GM21576 (cell line): ENCODE measurements at regions not wholly inside any gene's neighbourhood (a gene's known extent, or its start where the extent isn't known, plus 50 kb on each side); places are given as distances from the start of the nearest gene placed in this dataset.

ENCODE experiments used
- ATAC-seq: cut with Tn5 transposase; IDR thresholded peaks from one replicate; pipeline ENCODE4 v1.9.1; 2021; ENCODE audit warnings: mild to moderate bottlenecking, moderate library complexity; ENCODE audit not compliant: unreplicated experiment

- ATAC-seq: no peak
Observed at GRCh38 chr17:33750943-33751701, 458.0 kb upstream of the ASIC2 start.

- ATAC-seq: no peak
Observed at GRCh38 chr17:33751702-33752065, 458.6 kb upstream of the ASIC2 start.

DNA sequence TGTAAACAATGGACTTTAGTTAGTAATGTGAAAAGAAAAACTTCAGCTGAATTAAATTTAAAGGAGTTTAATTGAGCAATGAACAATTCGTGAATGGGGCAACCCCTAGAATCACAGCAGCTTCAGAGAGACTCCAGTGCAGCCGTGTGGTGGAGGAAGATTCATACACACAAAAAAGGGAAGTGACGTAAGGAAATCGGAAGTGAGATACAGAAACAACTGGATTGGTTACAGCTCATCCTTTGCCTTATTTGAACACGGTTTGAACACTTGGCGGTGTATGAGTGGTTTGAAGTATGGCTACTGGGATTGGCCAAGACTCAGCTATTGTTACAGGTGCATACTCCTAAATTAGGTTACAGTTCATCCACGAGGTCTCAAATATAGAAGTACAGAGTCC, 460.4 kb upstream of the ASIC2 start:
- no peak for ATAC-seq

GRCh38 chr17:33756021-33756420, 462.9 kb upstream of the ASIC2 start:
- no peak for ATAC-seq

GRCh38 chr17:33765871-33766270, 472.8 kb upstream of the ASIC2 start:
- no peak for ATAC-seq

GRCh38 chr17:33766721-33767120, 473.6 kb upstream of the ASIC2 start:
- no peak for ATAC-seq

DNA sequence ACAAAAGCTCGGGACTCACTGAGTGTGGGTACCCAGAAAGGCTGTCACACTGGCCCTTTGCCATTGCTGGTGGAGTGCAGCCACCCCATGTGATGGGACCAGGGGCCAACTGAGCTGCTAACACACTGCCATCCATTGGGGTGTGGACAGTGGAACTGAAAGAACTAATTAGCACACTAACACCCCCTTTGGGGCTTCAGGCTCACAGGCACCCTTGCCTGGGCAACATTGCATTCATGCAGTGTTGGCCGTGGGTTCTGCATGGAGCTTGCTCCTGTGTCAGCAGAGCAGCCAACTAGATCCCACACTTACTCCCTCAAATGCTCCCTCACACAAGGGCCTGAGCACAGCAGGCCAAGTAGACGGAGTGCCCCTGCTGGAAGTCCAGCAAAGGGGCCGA, 476.0 kb upstream of the ASIC2 start:
- ATAC-seq: no peak

DNA sequence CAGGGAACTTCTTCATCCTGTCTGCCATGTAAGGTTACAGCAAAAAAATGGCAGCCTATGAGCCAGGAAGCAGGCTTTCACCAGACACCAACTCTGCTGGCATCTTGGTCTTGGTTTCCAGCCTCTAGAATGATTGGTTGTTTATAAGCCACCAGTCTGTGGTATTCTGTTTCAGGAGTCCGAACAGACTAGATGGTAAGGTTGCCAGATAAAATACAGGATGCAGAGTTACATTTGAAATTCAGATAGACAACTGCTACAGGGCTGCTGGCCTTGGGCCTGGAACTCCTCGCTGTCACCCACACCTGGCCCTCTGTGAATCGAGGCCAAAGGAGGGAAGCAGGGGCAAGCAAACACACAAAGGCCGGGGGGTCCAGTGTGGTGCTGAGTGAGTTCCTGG, 478.8 kb upstream of the CCL2 start:
- ATAC-seq: no peak

GRCh38 chr17:33776903-33777302, 478.2 kb upstream of the CCL2 start:
- no peak for ATAC-seq

DNA sequence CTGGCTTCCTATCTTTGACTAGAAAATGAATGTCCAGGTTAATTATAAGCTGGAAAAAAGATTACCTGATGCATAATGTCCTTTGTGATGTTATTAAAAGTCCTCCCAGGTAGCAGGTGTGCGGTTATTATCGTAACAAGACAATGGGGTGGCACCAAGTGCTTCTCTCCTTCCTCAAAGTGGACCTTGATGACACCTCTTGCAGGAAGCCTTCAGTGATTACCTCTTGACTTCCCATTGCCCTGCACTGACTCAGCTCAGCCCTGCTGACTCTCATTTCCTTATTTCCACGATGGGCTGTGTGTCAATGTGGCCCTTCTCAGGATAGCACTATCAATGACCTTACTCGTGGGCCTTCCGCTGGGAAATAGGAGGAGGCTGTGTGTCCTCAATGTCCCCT, 477.4 kb upstream of the CCL2 start:
- ATAC-seq: no peak

DNA sequence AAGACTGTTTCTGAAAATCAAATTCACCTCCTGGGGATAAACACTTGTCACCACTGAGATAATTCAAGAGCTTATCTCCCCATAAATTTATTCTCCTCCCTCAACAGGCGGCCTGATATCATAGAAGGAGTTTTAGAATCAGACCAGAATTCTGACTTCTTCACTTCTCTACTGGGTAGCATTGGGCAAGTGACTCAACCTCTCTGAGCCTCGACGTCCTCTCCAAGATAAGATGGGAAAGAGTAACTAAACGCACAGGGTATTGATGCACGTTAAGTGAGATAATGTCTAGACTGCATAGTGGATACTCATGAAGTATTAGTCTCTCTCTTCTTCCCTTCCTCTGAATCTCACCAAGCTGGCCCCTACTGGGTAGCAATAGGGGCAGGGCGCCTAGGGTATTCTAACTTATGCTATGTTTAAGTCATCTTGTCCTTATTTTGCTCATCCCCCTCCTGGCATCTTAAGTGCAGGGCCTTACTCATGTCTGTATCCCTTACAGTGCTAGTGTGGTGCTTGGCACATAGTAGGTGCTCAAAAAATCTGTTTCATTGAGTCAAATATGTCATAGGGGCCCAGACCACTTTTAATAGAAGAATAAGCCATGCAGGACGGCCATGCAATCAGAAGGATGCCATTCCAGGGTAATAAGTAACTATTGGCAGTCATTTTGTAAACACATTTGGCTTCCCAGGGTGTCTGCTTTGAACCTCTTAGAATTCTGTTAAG, 476.4 kb upstream of the CCL2 start:
- ATAC-seq: no peak

DNA sequence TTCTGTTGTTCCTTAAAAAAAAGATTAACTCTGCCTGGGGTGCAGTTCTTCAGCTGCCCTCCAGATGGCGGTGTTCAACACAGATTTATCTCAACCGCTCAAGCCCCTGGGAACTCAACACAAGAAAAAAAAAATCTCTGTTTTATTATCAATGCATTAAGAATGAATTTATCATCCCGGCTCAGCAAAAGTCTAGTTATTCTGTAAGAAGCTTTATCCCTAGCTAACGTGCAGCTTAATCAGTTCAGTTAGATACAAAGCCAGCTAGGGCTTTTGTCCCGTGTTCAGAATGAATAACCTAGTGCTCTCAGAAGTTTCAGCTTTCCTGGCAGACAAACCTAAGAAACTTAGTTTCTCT, 475.9 kb upstream of the CCL2 start:
- no peak for ATAC-seq

DNA sequence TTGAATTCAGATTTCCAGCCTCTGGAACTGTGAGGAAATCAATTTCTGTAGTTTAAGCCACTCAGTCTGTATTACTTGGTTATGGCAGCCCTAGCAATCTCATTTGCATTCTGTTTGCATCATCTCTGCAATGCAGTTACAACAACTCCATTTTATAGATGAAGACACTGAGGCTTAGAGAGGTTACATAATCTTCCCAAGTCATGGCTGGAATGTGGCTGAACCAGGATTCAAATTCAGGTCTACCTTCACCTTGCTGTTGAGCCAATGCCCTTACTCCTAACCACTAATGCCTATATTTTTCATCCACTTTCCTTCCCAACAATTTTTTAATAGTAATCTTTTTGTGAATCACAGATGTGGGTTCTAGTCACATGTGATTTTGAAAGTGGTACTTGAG, 469.8 kb upstream of the CCL2 start:
- no peak for ATAC-seq

DNA sequence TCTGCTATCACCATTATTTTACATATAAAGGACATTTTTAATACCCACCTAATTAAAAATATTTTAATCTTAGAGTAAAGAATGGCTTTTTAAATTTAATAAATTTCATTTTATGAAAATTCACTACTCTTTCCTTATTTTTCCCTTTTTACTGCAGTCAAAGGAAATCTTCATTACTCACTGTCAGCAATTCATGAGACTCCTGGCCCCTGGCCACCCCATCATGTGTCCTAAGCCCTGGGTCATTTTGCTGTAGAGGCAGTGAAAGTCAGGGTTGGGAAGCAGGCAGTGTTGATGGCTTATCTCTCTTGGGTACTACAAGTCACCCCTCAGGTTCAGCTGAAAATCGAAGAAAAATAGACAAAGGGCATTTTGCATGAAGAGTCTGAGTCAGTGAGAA, 468.6 kb upstream of the CCL2 start:
- no peak for ATAC-seq

DNA sequence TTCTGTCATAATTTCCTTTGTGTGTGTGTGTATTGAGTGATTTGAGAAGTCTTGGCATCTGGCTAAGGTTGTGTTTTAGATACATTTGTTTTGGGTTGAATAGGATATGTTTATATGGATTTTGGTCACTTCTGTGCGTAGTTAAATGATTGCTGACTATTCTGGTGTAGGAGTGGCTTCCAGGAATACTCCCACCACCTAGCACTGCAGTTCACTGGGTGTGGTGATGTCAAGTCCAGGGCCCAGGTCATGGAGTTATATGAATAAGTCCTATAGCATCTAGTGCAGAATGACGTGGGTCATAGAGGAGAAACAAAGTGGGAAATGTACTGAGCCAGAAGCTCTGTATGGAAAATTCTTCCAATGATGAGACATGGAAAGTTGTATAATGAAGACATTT, 465.4 kb upstream of the CCL2 start:
- no peak for ATAC-seq

GRCh38 chr17:33797181-33797580, 457.9 kb upstream of the CCL2 start:
- no peak for ATAC-seq

DNA sequence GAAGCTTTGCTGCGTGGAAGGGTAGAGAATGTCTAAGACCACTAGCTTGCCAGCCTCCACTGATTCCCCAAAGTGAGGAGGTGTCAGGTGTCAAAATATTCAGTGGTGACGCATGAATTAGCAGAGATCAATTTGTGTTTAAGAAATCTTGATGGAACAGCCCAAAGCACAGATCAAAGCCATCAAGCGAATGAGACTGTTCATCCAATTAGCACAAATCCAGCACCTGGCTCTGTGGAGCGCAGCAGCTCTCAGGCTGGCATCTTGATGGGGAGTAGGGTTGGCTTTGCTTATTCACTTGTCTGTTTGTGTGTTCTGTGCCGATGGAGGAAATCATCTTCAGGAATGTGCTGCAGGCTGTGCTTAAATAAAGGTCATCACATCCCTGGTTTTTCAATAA, 456.8 kb upstream of the CCL2 start:
- ATAC-seq: no peak

GRCh38 chr17:33802349-33803198, 452.5 kb upstream of the CCL2 start:
- ATAC-seq: no peak

- ATAC-seq: no peak
Observed at GRCh38 chr17:33803199-33803685, 451.8 kb upstream of the CCL2 start.

- ATAC-seq: no peak
Observed at GRCh38 chr17:33803686-33804085, 451.4 kb upstream of the CCL2 start.

DNA sequence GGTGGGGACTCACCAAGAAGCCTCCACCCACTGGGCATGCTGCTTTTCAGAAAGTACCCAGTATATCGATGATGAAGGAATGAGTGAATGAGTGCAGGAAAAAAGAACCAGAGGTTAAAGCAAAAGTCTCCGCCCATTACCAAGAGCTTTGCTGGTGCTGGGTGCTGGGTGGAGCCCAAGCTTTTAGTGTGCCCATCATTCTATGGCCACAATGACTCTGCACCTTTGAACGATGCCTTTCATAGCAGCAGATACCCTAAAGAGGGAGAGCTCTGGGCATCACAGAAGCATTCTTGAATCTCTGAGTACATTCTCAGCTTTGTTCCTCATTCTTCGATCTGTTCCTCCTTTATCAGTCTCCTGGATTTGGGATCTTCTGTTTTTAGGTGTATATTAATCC, 450.7 kb upstream of the CCL2 start:
- ATAC-seq: no peak

- no peak for ATAC-seq
Observed at GRCh38 chr17:33806631-33807030, 448.5 kb upstream of the CCL2 start.
